ENCODE measurements at regions not wholly inside any gene's neighbourhood (a gene's known extent, or its start where the extent isn't known, plus 50 kb on each side); places are given as distances from the start of the nearest gene placed in this dataset.
"Not testable (repeated sequence)": the region's sequence is repeated elsewhere in the genome, so short reads cannot be mapped to it uniquely, and the experiment has no call there.

- no peak for DNase-seq (ENCODE audit: low spot score)
Observed at GRCh38 chr5:116738615-116739261, 164.1 kb upstream of the SEMA6A start.

GRCh38 chr5:116738239-116738614, 163.6 kb upstream of the SEMA6A start:
- no peak for DNase-seq (ENCODE audit: low spot score)

- no peak for DNase-seq (ENCODE audit: low spot score)
Observed at GRCh38 chr5:116736671-116737070, 162.0 kb upstream of the SEMA6A start.

GRCh38 chr5:116733991-116734975, 159.7 kb upstream of the SEMA6A start:
- no peak for DNase-seq (ENCODE audit: low spot score)

GRCh38 chr5:116732591-116732990, 158.0 kb upstream of the SEMA6A start:
- no peak for DNase-seq (ENCODE audit: low spot score)

GRCh38 chr5:116731432-116731831, 156.8 kb upstream of the SEMA6A start:
- no peak for DNase-seq (ENCODE audit: low spot score)

- no peak for DNase-seq (ENCODE audit: low spot score)
Observed at GRCh38 chr5:116730706-116731105, 156.1 kb upstream of the SEMA6A start.

GRCh38 chr5:116730185-116730584, 155.6 kb upstream of the SEMA6A start:
- DNase-seq (ENCODE audit: low spot score): no peak

- no peak for DNase-seq (ENCODE audit: low spot score)
Observed at GRCh38 chr5:116727248-116727647, 152.6 kb upstream of the SEMA6A start.

- not testable (repeated sequence) for DNase-seq (ENCODE audit: low spot score)
Observed at GRCh38 chr5:116726180-116726579, 151.6 kb upstream of the SEMA6A start.

GRCh38 chr5:116724971-116725370, 150.3 kb upstream of the SEMA6A start:
- DNase-seq (ENCODE audit: low spot score): no peak

GRCh38 chr5:116722651-116723050, 148.0 kb upstream of the SEMA6A start:
- no peak for DNase-seq (ENCODE audit: low spot score)

GRCh38 chr5:116719106-116719505, 144.5 kb upstream of the SEMA6A start:
- DNase-seq (ENCODE audit: low spot score): no peak

GRCh38 chr5:116718317-116718716, 143.7 kb upstream of the SEMA6A start:
- no peak for DNase-seq (ENCODE audit: low spot score)

- DNase-seq (ENCODE audit: low spot score): no peak
Observed at GRCh38 chr5:116709082-116709481, 134.5 kb upstream of the SEMA6A start.

- DNase-seq (ENCODE audit: low spot score): not testable (repeated sequence)
Observed at GRCh38 chr5:116705121-116705519, 130.5 kb upstream of the SEMA6A start.

- DNase-seq (ENCODE audit: low spot score): no peak
Observed at GRCh38 chr5:116703941-116704340, 129.3 kb upstream of the SEMA6A start.

GRCh38 chr5:116703328-116703727, 128.7 kb upstream of the SEMA6A start:
- no peak for DNase-seq (ENCODE audit: low spot score)

- DNase-seq (ENCODE audit: low spot score): no peak
Observed at GRCh38 chr5:116702776-116703175, 128.2 kb upstream of the SEMA6A start.

GRCh38 chr5:116699332-116699731, 124.7 kb upstream of the SEMA6A start:
- DNase-seq (ENCODE audit: low spot score): no peak

- DNase-seq (ENCODE audit: low spot score): no peak
Observed at GRCh38 chr5:116696366-116696765, 121.7 kb upstream of the SEMA6A start.

GRCh38 chr5:116695681-116696080, 121.1 kb upstream of the SEMA6A start:
- no peak for DNase-seq (ENCODE audit: low spot score)

GRCh38 chr5:116686438-116686837, 111.8 kb upstream of the SEMA6A start:
- no peak for DNase-seq (ENCODE audit: low spot score)
